PFSK-1 (cell line): ENCODE measurements at regions not wholly inside any gene's neighbourhood (a gene's known extent, or its start where the extent isn't known, plus 50 kb on each side); places are given as distances from the start of the nearest gene placed in this dataset.

Experiments
- POLR2AphosphoS5 ChIP-seq: IDR thresholded peaks from 2 replicates; pipeline ENCODE4 v1.6.1; 2012; ENCODE audit warnings: low read depth, mild to moderate bottlenecking, control low read depth, low read length, moderate library complexity
- REST ChIP-seq, 2 experiments: IDR thresholded peaks; 2 replicates each; pipeline versions ENCODE4 v1.6.1 to v1.8.0; 2011 to 2012; ENCODE audit warnings: low read depth in 2 of 2, low read length in 2 of 2, control low read depth in 1 of 2, inconsistent platforms in 1 of 2, mild to moderate bottlenecking in 1 of 2, moderate library complexity in 1 of 2; ENCODE audit not compliant: insufficient read depth in 1 of 2
- SIN3A ChIP-seq: IDR thresholded peaks from 2 replicates; pipeline ENCODE4 v1.6.1; 2012; ENCODE audit warnings: mild to moderate bottlenecking, low read length, moderate library complexity, borderline replicate concordance; ENCODE audit not compliant: insufficient read depth
- TAF1 ChIP-seq: IDR thresholded peaks from 2 replicates; pipeline ENCODE4 v1.6.1; 2012; ENCODE audit warnings: low read length, control low read depth, borderline replicate concordance; ENCODE audit not compliant: insufficient read depth

GRCh38 chr7:119572541-119572940 lies 700.4 kb upstream of the KCND2 start:
- TF ChIP-seq POLR2AphosphoS5 (no peak), REST (IDR thresholded peaks at IDR 0.05; ENCODE audit: insufficient read depth in 1 of 2, low read depth in 2 of 2, low read length in 2 of 2) (no peak), TAF1 (no peak), SIN3A (no peak)
